Transverse colon (tissue), 4 donors: ENCODE measurements at regions not wholly inside any gene's neighbourhood (a gene's known extent, or its start where the extent isn't known, plus 50 kb on each side); places are given as distances from the start of the nearest gene placed in this dataset.

ENCODE experiments used
- DNase-seq: peaks from one replicate; pipeline ENCODE4 v3.0.0-alpha.2; 2019
- H3K27ac ChIP-seq, 4 donors: fragments of 200-600 bp; sonication (generic); 2 replicates each; pipeline ENCODE4 v1.5.1; 2016 to 2018; ENCODE audit warnings: inconsistent platforms in 4 of 4
- H3K27me3 ChIP-seq: fragments of 200-600 bp; sonication (generic); 2 replicates; pipeline ENCODE4 v1.5.1; 2017; ENCODE audit warnings: inconsistent platforms
- H3K36me3 ChIP-seq, 4 donors: fragments of 200-600 bp; sonication (generic); 2 replicates each; pipeline ENCODE4 v1.5.1; 2017 to 2019; ENCODE audit warnings: inconsistent platforms in 4 of 4
- H3K4me1 ChIP-seq, 4 donors: fragments of 200-600 bp; sonication (generic); 2 replicates each; pipeline ENCODE4 v1.5.1; 2017 to 2020; ENCODE audit warnings: inconsistent platforms in 4 of 4
- H3K4me3 ChIP-seq, 4 donors: fragments of 200-600 bp; sonication (generic); 1 replicate in 1 of 4; 2 replicates in 3 of 4; pipeline versions ENCODE4 v1.5.1 to v1.6.1; 2017 to 2019; ENCODE audit warnings: inconsistent platforms in 4 of 4
- H3K9me3 ChIP-seq, 2 donors: fragments of 200-600 bp; sonication (generic); 2 replicates each; pipeline ENCODE4 v1.5.1; 2017 to 2019; ENCODE audit warnings: inconsistent platforms in 2 of 2
- CTCF ChIP-seq, 5 experiments: fragments of 200-600 bp in 3 of 5; fragments of 450-650 bp in 2 of 5; sonication (generic) in 3 of 5; IDR thresholded peaks; 1 replicate in 2 of 5; 2 replicates in 3 of 5; pipeline ENCODE4 v1.5.1; 2016 to 2017; ENCODE audit warnings: antibody characterized with exemption in 5 of 5, inconsistent platforms in 3 of 5, mild to moderate bottlenecking in 2 of 5, moderate library complexity in 1 of 5
- EP300 ChIP-seq: sonication (generic); formaldehyde crosslinking; IDR thresholded peaks from one replicate; pipeline ENCODE4 v1.6.1; 2017; ENCODE audit warnings: antibody characterized with exemption, low read depth
- POLR2A ChIP-seq: fragments of 450-650 bp; IDR thresholded peaks from one replicate; pipeline ENCODE4 v1.6.1; 2016; ENCODE audit warnings: antibody characterized with exemption, mild to moderate bottlenecking, moderate library complexity
- POLR2AphosphoS5 ChIP-seq, 3 donors: sonication (generic); formaldehyde crosslinking; IDR thresholded peaks; one replicate each; pipeline ENCODE4 v1.6.1; 2016; ENCODE audit warnings: antibody characterized with exemption in 3 of 3
- WGBS, 2 donors: methylation state at CpG; one replicate each; pipeline ENCODE4 v1.1.5; 2018; ENCODE audit warnings: low coverage in 1 of 2; 5-methylcytosine and 5-hydroxymethylcytosine counted together
- in situ Hi-C, 4 donors: fragments of 200-750 bp; cut with MboI; loops; one replicate each; pipeline versions ENCODE4 v1.15.0 to v1.15.1; 2017; ENCODE audit warnings: low sequenced_read_pairs in 3 of 4, low pct_ligation_motif_present in 1 of 4, low pct_unique_long_range_greater_than_20kb in 1 of 4
- intact Hi-C: fragments of 100-400 bp; cut with DNase I; formaldehyde crosslinking; loops from one replicate; pipeline ENCODE4 v1.15.1; 2023; ENCODE audit warnings: low total_unique reads

GRCh38 chr16:65769776-65770438 lies 596.6 kb upstream of the CDH5 start:
- no peaks in the 10 kb centered on the region for H3K27me3 ChIP-seq
- in situ Hi-C loops: loop anchor here in 1 of 4 donors (25.0 kb wide), 1 partner anchor 492 kb away; no protein-coding TSS in a partner anchor
- no peak for TF ChIP-seq CTCF (IDR thresholded peaks at IDR 0.05)
- TF ChIP-seq EP300: no peak
- TF ChIP-seq POLR2AphosphoS5 (IDR thresholded peaks at IDR 0.05): no peak
- no peak for TF ChIP-seq POLR2A
- no peaks in the 10 kb centered on the region for H3K9me3 ChIP-seq
- no peaks in the 10 kb centered on the region for H3K36me3 ChIP-seq
- 86% methylated on average over 1 of the region's 1 CpG; no CpG with 5 or more reads in 1 of the 2 donors for WGBS, 2 donors
- DNase-seq: no peak
- H3K4me1 ChIP-seq: no peaks in the 10 kb centered on the region
- no peak overlapping the region for H3K4me3 ChIP-seq
- no peak overlapping the region for H3K27ac ChIP-seq
- intact Hi-C loops: no loop called here

GRCh38 chr16:65769055-65769465 lies 597.4 kb upstream of the CDH5 start:
- no peak overlapping the region for H3K27ac ChIP-seq
- no peaks in the 10 kb centered on the region for H3K9me3 ChIP-seq
- no peak for TF ChIP-seq POLR2A
- TF ChIP-seq CTCF (IDR thresholded peaks at IDR 0.05): no peak
- no peak for TF ChIP-seq POLR2AphosphoS5 (IDR thresholded peaks at IDR 0.05)
- TF ChIP-seq EP300: no peak
- H3K36me3 ChIP-seq: no peaks in the 10 kb centered on the region
- WGBS, 2 donors: 85% methylated on average over 1 of the region's 1 CpG; no CpG with 5 or more reads in 1 of the 2 donors
- no peak for DNase-seq
- H3K27me3 ChIP-seq: no peaks in the 10 kb centered on the region
- H3K4me3 ChIP-seq: no peak overlapping the region
- in situ Hi-C loops: loop anchor here in 1 of 4 donors (25.0 kb wide), 1 partner anchor 493 kb away; no protein-coding TSS in a partner anchor
- intact Hi-C loops: no loop called here
- H3K4me1 ChIP-seq: no peaks in the 10 kb centered on the region

- Histone ChIP-seq H3K36me3 (no peaks in the 10 kb centered on the region), H3K4me3 (no peak overlapping the region), H3K27me3 (no peaks in the 10 kb centered on the region), H3K27ac (no peak overlapping the region), H3K9me3 (no peaks in the 10 kb centered on the region), H3K4me1 (no peaks in the 10 kb centered on the region)
- in situ Hi-C loops (loop anchor here in 1 of 4 donors (25.0 kb wide), 1 partner anchor 495 kb away; no protein-coding TSS in a partner anchor), intact Hi-C loops (no loop called here)
- TF ChIP-seq CTCF (IDR thresholded peaks at IDR 0.05) (no peak), POLR2A (no peak), POLR2AphosphoS5 (IDR thresholded peaks at IDR 0.05) (no peak), EP300 (no peak)
- no peak for DNase-seq
- WGBS, 2 donors: 53 to 80% methylated on average over 1 to 4 of the region's 4 CpGs
Observed at GRCh38 chr16:65767125-65767524, 599.4 kb upstream of the CDH5 start.

GRCh38 chr16:65763640-65764305 lies 602.7 kb upstream of the CDH5 start:
- no peak for TF ChIP-seq POLR2AphosphoS5 (IDR thresholded peaks at IDR 0.05)
- no peak for TF ChIP-seq CTCF (IDR thresholded peaks at IDR 0.05)
- no peak for TF ChIP-seq EP300
- TF ChIP-seq POLR2A: no peak
- no peak for DNase-seq
- intact Hi-C loops: no loop called here
- Histone ChIP-seq H3K9me3 (no peaks in the 10 kb centered on the region), H3K27ac (no peak overlapping the region), H3K4me3 (no peak overlapping the region), H3K27me3 (no peaks in the 10 kb centered on the region), H3K4me1 (no peaks in the 10 kb centered on the region), H3K36me3 (no peaks in the 10 kb centered on the region)
- WGBS, 2 donors: 56 to 63% methylated on average over 5 to 7 of the region's 7 CpGs
- in situ Hi-C loops: loop anchor here in 1 of 4 donors (25.0 kb wide), 1 partner anchor 499 kb away; no protein-coding TSS in a partner anchor
